ENCODE measurements at regions not wholly inside any gene's neighbourhood (a gene's known extent, or its start where the extent isn't known, plus 50 kb on each side); places are given as distances from the start of the nearest gene placed in this dataset.

- Histone ChIP-seq H3K36me3 (no peaks in the 10 kb centered on the region), H3K4me1 (ENCODE audit: low read depth) (no peaks in the 10 kb centered on the region), H3K27ac (no peak overlapping the region), H3K27me3 (no peaks in the 10 kb centered on the region), H3K4me3 (no peak overlapping the region), H3K9me3 (ENCODE audit: low read depth) (no peaks in the 10 kb centered on the region)
- DNase-seq (ENCODE audit: low read depth in 1 of 2, low spot score in 1 of 2): no peak
- TF ChIP-seq, protein P1, sequence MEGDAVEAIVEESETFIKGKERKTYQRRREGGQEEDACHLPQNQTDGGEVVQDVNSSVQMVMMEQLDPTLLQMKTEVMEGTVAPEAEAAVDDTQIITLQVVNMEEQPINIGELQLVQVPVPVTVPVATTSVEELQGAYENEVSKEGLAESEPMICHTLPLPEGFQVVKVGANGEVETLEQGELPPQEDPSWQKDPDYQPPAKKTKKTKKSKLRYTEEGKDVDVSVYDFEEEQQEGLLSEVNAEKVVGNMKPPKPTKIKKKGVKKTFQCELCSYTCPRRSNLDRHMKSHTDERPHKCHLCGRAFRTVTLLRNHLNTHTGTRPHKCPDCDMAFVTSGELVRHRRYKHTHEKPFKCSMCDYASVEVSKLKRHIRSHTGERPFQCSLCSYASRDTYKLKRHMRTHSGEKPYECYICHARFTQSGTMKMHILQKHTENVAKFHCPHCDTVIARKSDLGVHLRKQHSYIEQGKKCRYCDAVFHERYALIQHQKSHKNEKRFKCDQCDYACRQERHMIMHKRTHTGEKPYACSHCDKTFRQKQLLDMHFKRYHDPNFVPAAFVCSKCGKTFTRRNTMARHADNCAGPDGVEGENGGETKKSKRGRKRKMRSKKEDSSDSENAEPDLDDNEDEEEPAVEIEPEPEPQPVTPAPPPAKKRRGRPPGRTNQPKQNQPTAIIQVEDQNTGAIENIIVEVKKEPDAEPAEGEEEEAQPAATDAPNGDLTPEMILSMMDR (IDR thresholded peaks at IDR 0.05; ENCODE audit: low read depth, low read length): no peak
Measured at GRCh38 chr20:54324041-54324440, 116.2 kb downstream of the PFDN4 start.

DNA sequence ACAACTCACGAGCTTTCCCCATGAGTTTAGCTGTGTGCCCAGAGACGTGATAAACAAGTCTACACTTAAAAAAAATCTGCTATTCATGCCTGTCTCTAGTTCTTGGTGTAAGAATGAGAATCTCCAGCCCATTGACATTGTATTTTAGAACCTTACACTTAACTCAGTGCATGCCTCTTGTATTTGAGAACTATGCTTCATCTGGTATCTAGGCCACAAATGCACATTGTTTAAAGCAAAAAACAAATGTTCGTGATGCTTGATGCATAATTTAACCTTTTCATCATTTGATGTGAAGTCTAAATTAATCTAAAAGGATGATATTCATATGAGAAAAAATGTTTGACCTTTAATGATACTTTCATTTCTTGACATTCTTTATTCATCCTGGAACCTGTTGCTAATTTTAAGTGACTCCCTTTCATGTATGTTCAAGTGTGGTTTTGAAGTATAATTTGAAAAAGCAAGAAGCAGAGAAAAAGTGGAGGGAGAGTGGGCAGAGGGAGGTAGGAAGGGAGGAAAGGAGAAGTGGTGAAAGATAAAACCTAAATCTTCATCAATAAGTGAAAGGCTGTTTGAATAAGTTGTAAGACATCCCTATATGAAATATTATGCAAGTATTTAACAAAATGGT, 116.9 kb downstream of the PFDN4 start:
- no peaks in the 10 kb centered on the region for H3K27me3 ChIP-seq
- no peaks in the 10 kb centered on the region for H3K4me1 ChIP-seq (ENCODE audit: low read depth)
- H3K27ac ChIP-seq: no peak overlapping the region
- no peak overlapping the region for H3K4me3 ChIP-seq
- TF ChIP-seq, protein P1 (IDR thresholded peaks at IDR 0.05; ENCODE audit: low read depth, low read length): no peak
- no peaks in the 10 kb centered on the region for H3K36me3 ChIP-seq
- no peak for DNase-seq (ENCODE audit: low read depth in 1 of 2, low spot score in 1 of 2)
- H3K9me3 ChIP-seq (ENCODE audit: low read depth): no peaks in the 10 kb centered on the region

- no peak overlapping the region for H3K27ac ChIP-seq
- no peak overlapping the region for H3K4me3 ChIP-seq
- peak in 1 of 2 donors; percentile 18 for DNase-seq (ENCODE audit: low read depth in 1 of 2, low spot score in 1 of 2)
- H3K27me3 ChIP-seq: no peaks in the 10 kb centered on the region
- TF ChIP-seq, protein P1 (IDR thresholded peaks at IDR 0.05; ENCODE audit: low read depth, low read length): no peak
- no peaks in the 10 kb centered on the region for H3K9me3 ChIP-seq (ENCODE audit: low read depth)
- H3K4me1 ChIP-seq (ENCODE audit: low read depth): no peaks in the 10 kb centered on the region
- H3K36me3 ChIP-seq: no peaks in the 10 kb centered on the region
Measured at GRCh38 chr20:54335299-54335698, 127.4 kb downstream of the PFDN4 start.

- DNase-seq (ENCODE audit: low read depth in 1 of 2, low spot score in 1 of 2): no peak
- H3K4me1 ChIP-seq (ENCODE audit: low read depth): no peaks in the 10 kb centered on the region
- H3K9me3 ChIP-seq (ENCODE audit: low read depth): no peaks in the 10 kb centered on the region
- no peak overlapping the region for H3K4me3 ChIP-seq
- no peak overlapping the region for H3K27ac ChIP-seq
- no peaks in the 10 kb centered on the region for H3K36me3 ChIP-seq
- H3K27me3 ChIP-seq: no peaks in the 10 kb centered on the region
- TF ChIP-seq, protein P1 (IDR thresholded peaks at IDR 0.05; ENCODE audit: low read depth, low read length): no peak
Measured at GRCh38 chr20:54337144-54337543, 129.3 kb downstream of the PFDN4 start.

DNA sequence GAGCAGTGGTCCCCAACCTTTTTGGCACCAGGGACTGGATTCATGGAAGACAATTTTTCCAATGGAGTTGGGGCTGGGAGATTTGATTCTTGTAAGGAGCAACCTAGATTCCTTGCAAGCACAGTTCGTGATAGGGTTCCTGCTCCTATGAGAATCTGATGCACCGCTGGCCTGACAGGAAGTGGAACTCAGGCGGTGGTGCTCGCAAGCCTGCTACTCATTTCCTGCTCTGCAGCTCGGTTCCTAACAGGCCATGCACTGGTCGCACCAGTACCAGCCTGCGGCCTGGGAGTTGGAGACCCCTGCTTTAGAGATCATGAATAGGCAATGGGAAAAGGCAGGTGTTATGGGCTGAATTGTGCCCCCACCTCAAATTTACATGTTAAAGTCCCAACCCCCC, 131.2 kb downstream of the PFDN4 start:
- Histone ChIP-seq H3K36me3 (no peaks in the 10 kb centered on the region), H3K4me1 (ENCODE audit: low read depth) (no peaks in the 10 kb centered on the region), H3K27ac (no peak overlapping the region), H3K27me3 (no peaks in the 10 kb centered on the region), H3K9me3 (ENCODE audit: low read depth) (no peaks in the 10 kb centered on the region), H3K4me3 (no peak overlapping the region)
- TF ChIP-seq, protein P1 (IDR thresholded peaks at IDR 0.05; ENCODE audit: low read depth, low read length): no peak
- no peak for DNase-seq (ENCODE audit: low read depth in 1 of 2, low spot score in 1 of 2)

Data from cardiac muscle cell (in vitro differentiated cells and primary cell).